GM23338 (cell line): ENCODE measurements at regions not wholly inside any gene's neighbourhood (a gene's known extent, or its start where the extent isn't known, plus 50 kb on each side); places are given as distances from the start of the nearest gene placed in this dataset.

Experiments
- ATAC-seq: fragments of 200-7000 bp; cut with Tn5 transposase; 3 replicates; pipeline ENCODE4 v1.9.1; 2020
- DNase-seq: peaks from one replicate; pipeline ENCODE4 v3.0.0-alpha.2; 2015; ENCODE audit warnings: low spot score
- H2AFZ ChIP-seq: fragments of 200-600 bp; sonication (generic); 2 replicates; pipeline ENCODE4 v1.8.0; 2016; ENCODE audit warnings: antibody characterized with exemption, mild to moderate bottlenecking, moderate library complexity
- H3F3A ChIP-seq: fragments of 200-600 bp; sonication (generic); replicated peaks from 2 replicates; pipeline ENCODE4 v1.8.0; 2017; ENCODE audit warnings: antibody characterized with exemption, mixed run types, low read depth
- H3K27ac ChIP-seq: fragments of 200-600 bp; sonication (generic); 2 replicates; pipeline ENCODE4 v1.6.1; 2016; ENCODE audit warnings: low read depth
- H3K27me3 ChIP-seq: fragments of 200-600 bp; sonication (generic); 2 replicates; pipeline ENCODE4 v1.8.0; 2016; ENCODE audit warnings: mild to moderate bottlenecking, mixed run types, moderate library complexity; ENCODE audit not compliant: insufficient read depth
- H3K36me3 ChIP-seq: fragments of 200-600 bp; sonication (generic); 2 replicates; pipeline ENCODE4 v1.8.0; 2016; ENCODE audit warnings: mild to moderate bottlenecking; ENCODE audit not compliant: insufficient read depth
- H3K4me1 ChIP-seq: fragments of 200-600 bp; sonication (generic); 2 replicates; pipeline ENCODE4 v1.8.0; 2016; ENCODE audit warnings: mild to moderate bottlenecking, moderate library complexity; ENCODE audit not compliant: insufficient read depth
- H3K4me2 ChIP-seq: fragments of 200-600 bp; sonication (generic); 2 replicates; pipeline ENCODE4 v1.7.1; 2017; ENCODE audit warnings: mixed run types
- H3K4me3 ChIP-seq: fragments of 200-600 bp; sonication (generic); 2 replicates; pipeline ENCODE4 v1.6.1; 2016; ENCODE audit warnings: mixed run types
- H3K79me2 ChIP-seq: fragments of 200-600 bp; sonication (generic); replicated peaks from 2 replicates; pipeline ENCODE4 v1.8.0; 2017; ENCODE audit warnings: mild to moderate bottlenecking; ENCODE audit not compliant: insufficient read depth
- H3K9me2 ChIP-seq: fragments of 200-600 bp; sonication (generic); 2 replicates; pipeline ENCODE4 v1.8.0; 2017; ENCODE audit not compliant: insufficient read depth
- H4K20me1 ChIP-seq: fragments of 200-600 bp; sonication (generic); replicated peaks from 2 replicates; pipeline ENCODE4 v1.8.0; 2017; ENCODE audit warnings: mild to moderate bottlenecking; ENCODE audit not compliant: insufficient read depth
- H3K27ac Mint-ChIP-seq: 2 replicates; pipeline ENCODE4 v1.8.0; 2020; ENCODE audit warnings: inconsistent platforms, mild to moderate bottlenecking, moderate library complexity, mixed read lengths
- H3K27me3 Mint-ChIP-seq: 3 replicates; pipeline ENCODE4 v1.8.0; 2022; ENCODE audit warnings: low read depth, mild to moderate bottlenecking, moderate library complexity, mixed read lengths, inconsistent platforms; ENCODE audit not compliant: insufficient read depth, poor library complexity
- H3K36me3 Mint-ChIP-seq: 3 replicates; pipeline ENCODE4 v1.8.0; 2021; ENCODE audit warnings: low read depth, mild to moderate bottlenecking, inconsistent platforms, moderate library complexity, mixed read lengths
- H3K4me1 Mint-ChIP-seq: 3 replicates; pipeline ENCODE4 v1.8.0; 2020; ENCODE audit warnings: mild to moderate bottlenecking, inconsistent platforms, mixed read lengths
- H3K4me3 Mint-ChIP-seq: 3 replicates; pipeline ENCODE4 v1.8.0; 2021; ENCODE audit warnings: moderate library complexity, mild to moderate bottlenecking, inconsistent platforms, mixed read lengths
- H3K9me3 Mint-ChIP-seq: 3 replicates; pipeline ENCODE4 v1.8.0; 2020; ENCODE audit warnings: moderate library complexity, mild to moderate bottlenecking, inconsistent platforms, mixed read lengths
- CREB1 ChIP-seq: fragments of 250-450 bp; sonication (Bioruptor Pico); IDR thresholded peaks from 2 replicates; pipeline ENCODE4 v1.5.0; 2020; ENCODE audit warnings: low read depth, mild to moderate bottlenecking, moderate library complexity
- JUNB ChIP-seq: IDR thresholded peaks from one replicate; pipeline ENCODE4 v1.6.1; 2016; ENCODE audit warnings: antibody characterized with exemption; ENCODE audit not compliant: unreplicated experiment
- NANOG ChIP-seq: IDR thresholded peaks from 2 replicates; pipeline ENCODE4 v1.6.1; 2016; ENCODE audit warnings: antibody characterized with exemption, borderline replicate concordance
- TF ChIP-seq, protein P1 (sequence below): fragments of 250-450 bp; sonication (Bioruptor Pico); IDR thresholded peaks from 2 replicates; pipeline ENCODE4 v1.5.0; 2020; ENCODE audit warnings: mild to moderate bottlenecking, moderate library complexity
- TF ChIP-seq, protein P2 (sequence below): IDR thresholded peaks from 2 replicates; pipeline ENCODE4 v1.6.1; 2016; ENCODE audit warnings: antibody characterized with exemption
- TF ChIP-seq, protein P3 (sequence below), 2 experiments: fragments of 200-600 bp in 1 of 2; sonication (generic) in 1 of 2; conservative IDR thresholded peaks; 2 replicates each; pipeline versions ENCODE4 v1.5.1 to v1.6.1; 2016 to 2017; ENCODE audit warnings: antibody characterized with exemption in 2 of 2, low read depth in 2 of 2, mild to moderate bottlenecking in 2 of 2, moderate library complexity in 1 of 2

DNA sequence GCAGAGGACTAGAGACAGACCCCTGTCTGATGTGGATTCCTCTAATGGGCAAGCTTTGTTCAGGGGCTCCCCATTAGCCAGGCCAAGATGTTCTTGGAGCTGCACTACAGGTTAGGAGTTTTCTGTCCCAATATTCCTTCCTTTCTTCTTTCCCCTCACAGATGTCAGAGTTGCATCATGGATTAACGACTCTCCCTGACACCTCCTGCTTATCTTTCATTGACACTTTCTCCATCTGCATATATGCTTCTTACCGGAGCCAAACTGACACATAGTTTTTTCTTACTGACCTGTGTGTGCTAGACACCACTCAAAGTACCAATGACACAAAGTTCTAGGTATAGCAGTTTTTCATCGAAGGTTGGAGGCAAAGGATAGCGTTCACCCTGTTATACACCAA is 228.6 kb upstream of the HCCS start:
- no peaks in the 10 kb centered on the region for H3K27me3 Mint-ChIP-seq
- no peaks in the 10 kb centered on the region for H3K36me3 ChIP-seq
- H2AFZ ChIP-seq: no peak overlapping the region
- no peak for ATAC-seq
- H3K4me1 Mint-ChIP-seq: no peaks in the 10 kb centered on the region
- no peaks in the 10 kb centered on the region for H3K79me2 ChIP-seq
- DNase-seq: no peak
- no peaks in the 10 kb centered on the region for H3K9me3 Mint-ChIP-seq
- no peak overlapping the region for H3K4me3 ChIP-seq
- no peak overlapping the region for H3K27ac ChIP-seq
- TF ChIP-seq JUNB (no peak), CREB1 (CRISPR knock-in tag) (no peak)
- TF ChIP-seq, protein P1, sequence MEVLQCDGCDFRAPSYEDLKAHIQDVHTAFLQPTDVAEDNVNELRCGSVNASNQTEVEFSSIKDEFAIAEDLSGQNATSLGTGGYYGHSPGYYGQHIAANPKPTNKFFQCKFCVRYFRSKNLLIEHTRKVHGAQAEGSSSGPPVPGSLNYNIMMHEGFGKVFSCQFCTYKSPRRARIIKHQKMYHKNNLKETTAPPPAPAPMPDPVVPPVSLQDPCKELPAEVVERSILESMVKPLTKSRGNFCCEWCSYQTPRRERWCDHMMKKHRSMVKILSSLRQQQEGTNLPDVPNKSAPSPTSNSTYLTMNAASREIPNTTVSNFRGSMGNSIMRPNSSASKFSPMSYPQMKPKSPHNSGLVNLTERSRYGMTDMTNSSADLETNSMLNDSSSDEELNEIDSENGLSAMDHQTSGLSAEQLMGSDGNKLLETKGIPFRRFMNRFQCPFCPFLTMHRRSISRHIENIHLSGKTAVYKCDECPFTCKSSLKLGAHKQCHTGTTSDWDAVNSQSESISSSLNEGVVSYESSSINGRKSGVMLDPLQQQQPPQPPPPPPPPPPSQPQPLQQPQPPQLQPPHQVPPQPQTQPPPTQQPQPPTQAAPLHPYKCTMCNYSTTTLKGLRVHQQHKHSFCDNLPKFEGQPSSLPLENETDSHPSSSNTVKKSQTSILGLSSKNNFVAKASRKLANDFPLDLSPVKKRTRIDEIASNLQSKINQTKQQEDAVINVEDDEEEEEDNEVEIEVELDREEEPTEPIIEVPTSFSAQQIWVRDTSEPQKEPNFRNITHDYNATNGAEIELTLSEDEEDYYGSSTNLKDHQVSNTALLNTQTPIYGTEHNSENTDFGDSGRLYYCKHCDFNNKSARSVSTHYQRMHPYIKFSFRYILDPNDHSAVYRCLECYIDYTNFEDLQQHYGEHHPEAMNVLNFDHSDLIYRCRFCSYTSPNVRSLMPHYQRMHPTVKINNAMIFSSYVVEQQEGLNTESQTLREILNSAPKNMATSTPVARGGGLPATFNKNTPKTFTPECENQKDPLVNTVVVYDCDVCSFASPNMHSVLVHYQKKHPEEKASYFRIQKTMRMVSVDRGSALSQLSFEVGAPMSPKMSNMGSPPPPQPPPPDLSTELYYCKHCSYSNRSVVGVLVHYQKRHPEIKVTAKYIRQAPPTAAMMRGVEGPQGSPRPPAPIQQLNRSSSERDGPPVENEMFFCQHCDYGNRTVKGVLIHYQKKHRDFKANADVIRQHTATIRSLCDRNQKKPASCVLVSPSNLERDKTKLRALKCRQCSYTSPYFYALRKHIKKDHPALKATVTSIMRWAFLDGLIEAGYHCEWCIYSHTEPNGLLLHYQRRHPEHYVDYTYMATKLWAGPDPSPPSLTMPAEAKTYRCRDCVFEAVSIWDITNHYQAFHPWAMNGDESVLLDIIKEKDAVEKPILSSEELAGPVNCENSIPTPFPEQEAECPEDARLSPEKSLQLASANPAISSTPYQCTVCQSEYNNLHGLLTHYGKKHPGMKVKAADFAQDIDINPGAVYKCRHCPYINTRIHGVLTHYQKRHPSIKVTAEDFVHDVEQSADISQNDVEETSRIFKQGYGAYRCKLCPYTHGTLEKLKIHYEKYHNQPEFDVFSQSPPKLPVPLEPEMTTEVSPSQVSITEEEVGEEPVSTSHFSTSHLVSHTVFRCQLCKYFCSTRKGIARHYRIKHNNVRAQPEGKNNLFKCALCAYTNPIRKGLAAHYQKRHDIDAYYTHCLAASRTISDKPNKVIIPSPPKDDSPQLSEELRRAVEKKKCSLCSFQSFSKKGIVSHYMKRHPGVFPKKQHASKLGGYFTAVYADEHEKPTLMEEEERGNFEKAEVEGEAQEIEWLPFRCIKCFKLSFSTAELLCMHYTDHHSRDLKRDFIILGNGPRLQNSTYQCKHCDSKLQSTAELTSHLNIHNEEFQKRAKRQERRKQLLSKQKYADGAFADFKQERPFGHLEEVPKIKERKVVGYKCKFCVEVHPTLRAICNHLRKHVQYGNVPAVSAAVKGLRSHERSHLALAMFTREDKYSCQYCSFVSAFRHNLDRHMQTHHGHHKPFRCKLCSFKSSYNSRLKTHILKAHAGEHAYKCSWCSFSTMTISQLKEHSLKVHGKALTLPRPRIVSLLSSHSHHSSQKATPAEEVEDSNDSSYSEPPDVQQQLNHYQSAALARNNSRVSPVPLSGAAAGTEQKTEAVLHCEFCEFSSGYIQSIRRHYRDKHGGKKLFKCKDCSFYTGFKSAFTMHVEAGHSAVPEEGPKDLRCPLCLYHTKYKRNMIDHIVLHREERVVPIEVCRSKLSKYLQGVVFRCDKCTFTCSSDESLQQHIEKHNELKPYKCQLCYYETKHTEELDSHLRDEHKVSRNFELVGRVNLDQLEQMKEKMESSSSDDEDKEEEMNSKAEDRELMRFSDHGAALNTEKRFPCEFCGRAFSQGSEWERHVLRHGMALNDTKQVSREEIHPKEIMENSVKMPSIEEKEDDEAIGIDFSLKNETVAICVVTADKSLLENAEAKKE (CRISPR knock-in tag): no peak
- TF ChIP-seq, protein P2, sequence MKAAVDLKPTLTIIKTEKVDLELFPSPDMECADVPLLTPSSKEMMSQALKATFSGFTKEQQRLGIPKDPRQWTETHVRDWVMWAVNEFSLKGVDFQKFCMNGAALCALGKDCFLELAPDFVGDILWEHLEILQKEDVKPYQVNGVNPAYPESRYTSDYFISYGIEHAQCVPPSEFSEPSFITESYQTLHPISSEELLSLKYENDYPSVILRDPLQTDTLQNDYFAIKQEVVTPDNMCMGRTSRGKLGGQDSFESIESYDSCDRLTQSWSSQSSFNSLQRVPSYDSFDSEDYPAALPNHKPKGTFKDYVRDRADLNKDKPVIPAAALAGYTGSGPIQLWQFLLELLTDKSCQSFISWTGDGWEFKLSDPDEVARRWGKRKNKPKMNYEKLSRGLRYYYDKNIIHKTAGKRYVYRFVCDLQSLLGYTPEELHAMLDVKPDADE: no peak
- no peak overlapping the region for H3K27ac Mint-ChIP-seq
- H3K4me3 Mint-ChIP-seq: no peak overlapping the region
- no peak overlapping the region for H3K4me2 ChIP-seq
- no peaks in the 10 kb centered on the region for H3K9me2 ChIP-seq
- no peaks in the 10 kb centered on the region for H3K4me1 ChIP-seq
- no peaks in the 10 kb centered on the region for H3K27me3 ChIP-seq
- H3K36me3 Mint-ChIP-seq: no peaks in the 10 kb centered on the region
- H3F3A ChIP-seq: no peaks in the 10 kb centered on the region
- no peaks in the 10 kb centered on the region for H4K20me1 ChIP-seq

DNA sequence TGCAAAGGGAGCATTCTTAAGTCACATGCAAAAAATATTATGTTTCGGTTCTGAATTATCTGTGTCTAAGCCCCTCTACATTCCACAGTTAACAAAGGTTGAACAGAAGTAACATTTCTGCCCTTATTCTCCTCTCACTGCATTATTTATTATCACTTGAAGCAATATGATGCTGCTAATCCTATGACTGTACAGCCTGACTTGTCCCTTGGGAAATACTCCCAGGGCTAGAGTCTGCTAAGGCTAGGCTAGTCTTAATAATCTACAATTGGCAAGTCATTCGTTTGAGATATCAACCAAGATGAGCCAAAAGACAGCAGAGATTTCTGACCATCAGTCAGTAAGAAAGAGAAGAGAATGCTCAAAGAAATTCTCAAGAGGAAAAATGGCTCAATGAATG is 226.9 kb upstream of the HCCS start:
- Mint-ChIP-seq H3K4me1 (no peaks in the 10 kb centered on the region), H3K27ac (no peak overlapping the region), H3K4me3 (no peak overlapping the region), H3K36me3 (no peaks in the 10 kb centered on the region), H3K27me3 (no peaks in the 10 kb centered on the region), H3K9me3 (no peaks in the 10 kb centered on the region)
- no peaks in the 10 kb centered on the region for H3K36me3 ChIP-seq
- no peak overlapping the region for H3K4me3 ChIP-seq
- DNase-seq (no peak), ATAC-seq (no peak)
- H2AFZ ChIP-seq: no peak overlapping the region
- H3F3A ChIP-seq: no peaks in the 10 kb centered on the region
- H3K79me2 ChIP-seq: no peaks in the 10 kb centered on the region
- no peak overlapping the region for H3K4me2 ChIP-seq
- H3K27ac ChIP-seq: no peak overlapping the region
- H3K9me2 ChIP-seq: no peaks in the 10 kb centered on the region
- no peaks in the 10 kb centered on the region for H3K27me3 ChIP-seq
- H3K4me1 ChIP-seq: no peaks in the 10 kb centered on the region
- no peaks in the 10 kb centered on the region for H4K20me1 ChIP-seq
- TF ChIP-seq, protein P3, sequence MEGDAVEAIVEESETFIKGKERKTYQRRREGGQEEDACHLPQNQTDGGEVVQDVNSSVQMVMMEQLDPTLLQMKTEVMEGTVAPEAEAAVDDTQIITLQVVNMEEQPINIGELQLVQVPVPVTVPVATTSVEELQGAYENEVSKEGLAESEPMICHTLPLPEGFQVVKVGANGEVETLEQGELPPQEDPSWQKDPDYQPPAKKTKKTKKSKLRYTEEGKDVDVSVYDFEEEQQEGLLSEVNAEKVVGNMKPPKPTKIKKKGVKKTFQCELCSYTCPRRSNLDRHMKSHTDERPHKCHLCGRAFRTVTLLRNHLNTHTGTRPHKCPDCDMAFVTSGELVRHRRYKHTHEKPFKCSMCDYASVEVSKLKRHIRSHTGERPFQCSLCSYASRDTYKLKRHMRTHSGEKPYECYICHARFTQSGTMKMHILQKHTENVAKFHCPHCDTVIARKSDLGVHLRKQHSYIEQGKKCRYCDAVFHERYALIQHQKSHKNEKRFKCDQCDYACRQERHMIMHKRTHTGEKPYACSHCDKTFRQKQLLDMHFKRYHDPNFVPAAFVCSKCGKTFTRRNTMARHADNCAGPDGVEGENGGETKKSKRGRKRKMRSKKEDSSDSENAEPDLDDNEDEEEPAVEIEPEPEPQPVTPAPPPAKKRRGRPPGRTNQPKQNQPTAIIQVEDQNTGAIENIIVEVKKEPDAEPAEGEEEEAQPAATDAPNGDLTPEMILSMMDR (conservative IDR thresholded peaks at IDR 0.05; ENCODE audit: low read depth in 2 of 2): no peak
- TF ChIP-seq NANOG (no peak), CREB1 (CRISPR knock-in tag) (no peak)
